Activated T-cell treated with anti-CD3 and anti-CD28 coated beads, Interleukin-2, amount 50 U/mL, for 4 hours (primary cell): ENCODE measurements at regions not wholly inside any gene's neighbourhood (a gene's known extent, or its start where the extent isn't known, plus 50 kb on each side); places are given as distances from the start of the nearest gene placed in this dataset.
"Not testable (repeated sequence)": the region's sequence is repeated elsewhere in the genome, so short reads cannot be mapped to it uniquely, and the experiment has no call there.

Experiments
- ATAC-seq, 2 donors: fragments of 200-7000 bp; cut with Tn5 transposase; one replicate each; pipeline ENCODE4 v1.10.0; 2021
- DNase-seq: peaks from one replicate; pipeline ENCODE4 v3.0.0-alpha.2; 2020
- H3K27me3 Mint-ChIP-seq: one replicate; pipeline ENCODE4 v1.8.0; 2021; ENCODE audit warnings: low read depth, mixed read lengths
- H3K36me3 Mint-ChIP-seq: one replicate; pipeline ENCODE4 v1.8.0; 2022; ENCODE audit warnings: mixed read lengths; ENCODE audit not compliant: insufficient read depth
- H3K4me1 Mint-ChIP-seq: one replicate; pipeline ENCODE4 v1.8.0; 2021; ENCODE audit warnings: low read depth, mixed read lengths
- H3K4me3 Mint-ChIP-seq: one replicate; pipeline ENCODE4 v1.8.0; 2021; ENCODE audit warnings: mild to moderate bottlenecking, moderate library complexity, mixed read lengths
- H3K9me3 Mint-ChIP-seq: one replicate; pipeline ENCODE4 v1.8.0; 2021; ENCODE audit warnings: mixed read lengths

DNA sequence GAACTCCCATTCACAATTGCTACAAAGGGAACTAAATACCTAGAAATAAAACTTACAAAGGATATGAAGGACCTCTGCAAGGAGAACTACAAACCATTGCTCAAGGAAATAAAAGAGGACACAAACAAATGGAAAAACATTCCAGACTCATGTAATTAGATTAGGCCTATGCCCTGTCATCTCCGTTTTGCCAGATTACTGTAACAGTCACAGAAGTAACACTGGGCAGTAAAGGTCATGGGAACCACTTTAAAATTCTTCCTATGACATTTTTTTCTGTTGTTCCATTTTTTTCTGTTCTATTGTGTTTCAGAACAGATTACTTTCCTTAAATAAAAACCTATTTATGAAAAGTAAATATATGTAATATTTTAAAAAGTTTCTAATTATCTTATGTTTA, 199.4 kb upstream of the CENPE start:
- Mint-ChIP-seq H3K4me3 (no peak overlapping the region), H3K36me3 (no peaks in the 10 kb centered on the region), H3K4me1 (no peaks in the 10 kb centered on the region), H3K27me3 (no peaks in the 10 kb centered on the region), H3K9me3 (no peaks in the 10 kb centered on the region)
- DNase-seq (no peak), ATAC-seq (no peak)

DNA sequence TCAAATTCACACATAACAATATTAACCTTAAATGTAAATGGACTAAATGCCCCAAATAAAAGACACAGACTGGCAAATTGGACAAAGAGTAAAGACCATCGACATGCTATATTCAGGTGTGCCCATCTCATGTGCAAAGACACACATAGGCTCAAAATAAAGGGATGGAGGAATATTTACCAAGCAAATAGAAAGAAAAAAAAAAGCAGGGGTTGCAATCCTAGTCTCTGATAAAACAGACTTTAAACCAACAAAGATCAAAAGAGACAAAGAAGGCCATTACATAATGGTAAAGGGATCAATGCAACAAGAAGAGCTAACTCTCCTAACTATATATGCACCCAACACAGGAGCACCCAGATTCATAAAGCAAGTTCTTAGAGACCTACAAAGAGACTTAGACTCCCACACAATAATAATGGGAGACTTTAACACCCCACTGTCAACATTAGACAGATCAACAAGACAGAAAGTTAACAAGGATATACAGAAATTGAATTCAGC, 189.4 kb upstream of the CENPE start:
- not testable (repeated sequence) for H3K27me3 Mint-ChIP-seq, DNase-seq, H3K4me1 Mint-ChIP-seq, H3K4me3 Mint-ChIP-seq, ATAC-seq, H3K36me3 Mint-ChIP-seq
- peaks cover 13% of the 10 kb centered on the region for H3K9me3 Mint-ChIP-seq

DNA sequence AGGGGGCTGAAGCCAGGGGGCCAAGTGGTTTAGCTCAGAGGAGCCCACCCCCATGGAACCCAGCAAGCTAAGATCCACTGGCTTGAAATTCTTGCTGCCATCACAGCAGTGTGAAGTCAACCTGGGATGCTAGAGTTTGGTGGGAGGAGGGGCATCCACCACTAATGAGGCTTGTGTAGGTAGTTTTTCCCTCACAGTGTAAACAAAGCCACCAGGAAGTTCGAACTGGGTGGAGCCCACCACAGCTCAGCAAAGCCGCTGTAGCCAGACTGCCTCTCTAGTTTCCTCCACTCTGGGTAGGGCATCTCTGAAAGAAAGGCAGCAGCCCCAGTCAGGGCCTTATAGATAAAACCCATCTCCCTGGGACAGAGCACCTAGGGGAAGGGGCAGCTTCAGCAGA, 187.4 kb upstream of the CENPE start:
- peaks cover 22% of the 10 kb centered on the region for H3K9me3 Mint-ChIP-seq
- not testable (repeated sequence) for H3K4me3 Mint-ChIP-seq, H3K4me1 Mint-ChIP-seq, H3K36me3 Mint-ChIP-seq, ATAC-seq, H3K27me3 Mint-ChIP-seq, DNase-seq

DNA sequence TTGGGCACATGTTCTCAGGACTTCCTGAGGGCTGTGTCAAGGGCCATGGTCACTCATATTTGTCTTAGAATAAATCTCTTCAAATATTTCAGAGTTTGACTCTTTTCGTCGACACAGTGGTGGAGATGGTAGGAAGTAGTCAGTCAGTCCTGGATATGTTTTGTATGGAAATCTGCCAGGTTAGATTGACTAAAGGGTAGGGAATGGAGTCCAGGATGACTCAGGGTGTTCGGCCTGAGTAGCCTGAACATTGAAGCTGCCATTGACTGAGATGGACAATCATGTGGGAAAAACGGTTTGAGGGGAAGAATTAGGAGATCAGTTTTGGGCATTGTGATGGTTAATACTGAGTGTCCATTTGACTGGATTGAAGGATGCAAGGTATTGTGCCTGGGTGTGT, 177.1 kb upstream of the CENPE start:
- ATAC-seq: no peak
- Mint-ChIP-seq H3K36me3 (no peaks in the 10 kb centered on the region), H3K4me3 (no peak overlapping the region), H3K4me1 (no peaks in the 10 kb centered on the region), H3K9me3 (no peaks in the 10 kb centered on the region), H3K27me3 (no peaks in the 10 kb centered on the region)
- DNase-seq: no peak

DNA sequence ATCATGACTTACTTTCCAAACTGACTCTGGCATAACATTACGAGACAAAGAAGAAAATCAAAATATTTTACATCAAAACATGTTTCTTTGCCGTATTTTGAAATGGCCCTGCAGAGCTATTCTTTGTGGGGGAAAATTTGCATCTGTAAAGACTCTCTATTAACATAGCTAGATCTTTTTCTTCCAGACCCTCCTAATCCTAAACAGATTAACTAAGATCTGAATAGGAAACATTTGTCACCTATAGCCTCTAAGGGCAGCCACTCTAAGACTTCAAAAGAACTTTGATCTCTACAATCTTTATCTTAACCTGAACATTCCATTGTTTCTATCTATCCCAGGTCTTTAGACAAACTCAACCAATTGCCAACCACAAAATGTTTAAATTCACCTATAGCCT, 176.6 kb upstream of the CENPE start:
- no peak for DNase-seq
- ATAC-seq: no peak
- Mint-ChIP-seq H3K4me3 (no peak overlapping the region), H3K36me3 (no peaks in the 10 kb centered on the region), H3K4me1 (no peaks in the 10 kb centered on the region), H3K27me3 (no peaks in the 10 kb centered on the region), H3K9me3 (no peaks in the 10 kb centered on the region)

DNA sequence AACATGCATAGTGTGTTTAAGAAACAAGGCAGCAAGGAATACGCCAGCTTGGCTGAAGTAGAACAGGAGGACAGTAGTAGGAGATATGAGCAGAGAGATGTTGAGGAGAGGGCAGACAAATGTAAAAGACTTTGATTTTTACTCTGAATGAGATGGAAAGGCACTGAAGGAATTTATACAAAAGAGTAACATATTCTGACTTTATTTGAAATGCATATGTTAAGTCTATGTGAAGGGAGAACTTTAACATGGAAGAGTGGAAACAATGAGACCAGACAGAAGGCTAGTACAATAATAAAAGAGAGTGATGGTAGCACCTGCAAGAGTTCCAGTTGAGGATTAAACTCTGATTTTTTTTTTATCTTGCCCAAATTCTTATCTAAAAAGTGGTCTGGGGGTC, 176.2 kb upstream of the CENPE start:
- no peak for ATAC-seq
- no peaks in the 10 kb centered on the region for H3K36me3 Mint-ChIP-seq
- no peaks in the 10 kb centered on the region for H3K27me3 Mint-ChIP-seq
- H3K9me3 Mint-ChIP-seq: no peaks in the 10 kb centered on the region
- no peaks in the 10 kb centered on the region for H3K4me1 Mint-ChIP-seq
- no peak for DNase-seq
- no peak overlapping the region for H3K4me3 Mint-ChIP-seq

DNA sequence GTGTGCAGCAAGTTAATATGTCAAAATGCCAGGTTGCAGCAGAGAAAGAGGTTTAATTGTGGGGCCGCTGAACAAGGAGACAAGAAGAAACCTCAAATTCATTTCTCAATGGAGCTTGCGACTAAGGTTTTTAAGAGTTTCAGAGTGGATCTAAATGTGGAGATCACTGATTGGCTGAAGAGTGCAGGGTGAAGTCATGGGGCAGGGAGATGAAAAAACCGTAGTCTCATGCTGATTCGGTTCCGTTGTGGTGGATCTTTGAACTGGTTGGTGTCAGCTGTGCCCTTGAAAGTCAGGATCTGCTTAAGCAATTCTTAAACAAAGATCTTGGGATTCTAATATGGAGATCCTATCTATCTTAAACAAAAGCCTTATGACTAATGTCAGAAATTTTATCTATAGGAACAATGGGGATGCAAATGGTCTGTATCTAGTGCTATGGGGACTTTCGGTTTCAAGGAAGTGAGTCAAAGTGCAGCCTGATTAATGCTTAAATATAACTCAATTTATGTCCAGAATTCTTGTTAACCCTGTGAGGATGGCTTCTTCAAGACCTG, 173.9 kb upstream of the CENPE start:
- no peaks in the 10 kb centered on the region for H3K9me3 Mint-ChIP-seq
- H3K4me3 Mint-ChIP-seq: no peak overlapping the region
- H3K27me3 Mint-ChIP-seq: no peaks in the 10 kb centered on the region
- no peaks in the 10 kb centered on the region for H3K36me3 Mint-ChIP-seq
- ATAC-seq: no peak
- no peaks in the 10 kb centered on the region for H3K4me1 Mint-ChIP-seq
- no peak for DNase-seq

DNA sequence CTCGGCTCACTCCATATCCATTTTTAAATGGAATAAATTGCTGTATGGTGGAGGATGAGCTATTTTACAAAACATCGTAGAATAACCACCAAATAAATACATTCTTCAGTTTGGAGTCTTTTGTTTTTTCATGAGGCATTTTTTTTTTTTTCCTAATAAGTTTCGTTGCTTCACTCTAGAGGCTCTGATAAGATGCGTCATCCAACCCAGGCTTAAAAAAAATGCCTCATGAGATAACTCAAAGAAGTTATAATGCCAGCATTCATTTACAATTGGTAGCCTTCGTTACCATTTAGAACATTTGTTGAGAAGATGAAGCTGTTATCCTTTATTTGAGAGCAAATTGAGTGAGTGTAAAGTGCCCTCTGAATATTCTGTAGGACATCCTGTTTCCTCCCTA, 172.2 kb upstream of the CENPE start:
- H3K4me1 Mint-ChIP-seq: no peaks in the 10 kb centered on the region
- no peaks in the 10 kb centered on the region for H3K9me3 Mint-ChIP-seq
- no peak overlapping the region for H3K4me3 Mint-ChIP-seq
- H3K27me3 Mint-ChIP-seq: no peaks in the 10 kb centered on the region
- no peaks in the 10 kb centered on the region for H3K36me3 Mint-ChIP-seq
- ATAC-seq (no peak), DNase-seq (no peak)

DNA sequence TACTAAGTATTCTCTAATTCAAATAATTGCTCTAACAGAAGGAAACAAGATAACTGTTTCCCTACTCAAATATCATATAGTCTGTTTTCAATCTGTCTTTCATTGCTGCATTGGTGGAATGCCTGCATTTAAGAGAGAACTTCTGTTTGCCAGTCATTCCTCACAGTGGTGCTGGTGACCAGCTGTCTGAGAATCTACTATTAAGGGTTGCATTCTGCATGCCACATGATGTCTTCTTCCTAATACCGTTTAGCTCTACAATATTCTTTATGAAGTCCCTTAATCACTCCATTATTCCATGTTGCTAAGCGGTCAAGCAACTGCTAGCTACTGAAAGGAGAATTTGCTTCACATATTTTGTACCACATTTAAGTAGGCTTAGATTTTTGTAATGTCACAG, 167.1 kb upstream of the CENPE start:
- no peaks in the 10 kb centered on the region for H3K27me3 Mint-ChIP-seq
- DNase-seq: no peak
- no peaks in the 10 kb centered on the region for H3K36me3 Mint-ChIP-seq
- no peak for ATAC-seq
- peaks cover 7% of the 10 kb centered on the region for H3K9me3 Mint-ChIP-seq
- no peaks in the 10 kb centered on the region for H3K4me1 Mint-ChIP-seq
- no peak overlapping the region for H3K4me3 Mint-ChIP-seq

DNA sequence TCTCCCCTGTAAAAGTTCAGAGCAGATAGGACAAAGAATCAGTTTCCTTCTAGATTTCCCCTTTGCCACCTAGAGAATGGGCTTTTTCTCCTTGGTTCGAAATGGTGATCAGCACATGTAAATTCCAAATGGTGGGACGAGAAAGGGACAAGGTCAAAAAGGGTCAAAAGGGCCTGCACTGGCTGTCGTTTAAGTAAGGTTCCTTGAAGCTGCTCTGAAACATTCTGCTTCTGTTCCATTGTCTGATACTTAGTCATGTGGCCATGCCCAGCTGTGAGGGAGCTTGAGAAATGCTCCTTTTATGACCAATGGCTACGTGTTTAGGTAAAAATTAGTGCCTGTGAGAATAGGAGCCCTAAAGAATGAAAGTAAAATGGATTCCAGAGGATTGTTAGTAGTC, 165.9 kb upstream of the CENPE start:
- Mint-ChIP-seq H3K4me3 (no peak overlapping the region), H3K27me3 (no peaks in the 10 kb centered on the region), H3K9me3 (peaks cover 18% of the 10 kb centered on the region), H3K36me3 (no peaks in the 10 kb centered on the region), H3K4me1 (no peaks in the 10 kb centered on the region)
- ATAC-seq (no peak), DNase-seq (no peak)

DNA sequence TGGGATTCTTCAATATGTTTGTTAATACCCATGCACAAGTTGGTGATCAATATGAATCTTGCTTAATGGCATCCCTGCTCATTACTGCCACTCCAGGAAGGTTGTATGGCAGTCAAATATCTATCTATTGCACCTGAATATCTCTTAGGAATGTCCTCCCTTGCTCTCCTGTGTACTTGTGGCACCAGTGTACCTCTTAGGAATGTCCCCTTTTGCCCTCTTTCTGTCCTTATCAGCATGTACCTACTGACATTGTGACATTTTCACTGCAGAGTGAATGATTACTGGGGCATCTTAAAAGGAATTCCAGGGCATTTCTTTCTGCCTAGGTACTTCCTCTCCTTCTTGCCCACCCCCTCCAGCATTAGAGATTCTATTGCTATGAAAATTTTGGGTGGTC, 163.8 kb upstream of the CENPE start:
- Mint-ChIP-seq H3K4me3 (no peak overlapping the region), H3K36me3 (no peaks in the 10 kb centered on the region), H3K9me3 (peaks cover 20% of the 10 kb centered on the region), H3K4me1 (no peaks in the 10 kb centered on the region), H3K27me3 (no peaks in the 10 kb centered on the region)
- DNase-seq: no peak
- no peak for ATAC-seq

DNA sequence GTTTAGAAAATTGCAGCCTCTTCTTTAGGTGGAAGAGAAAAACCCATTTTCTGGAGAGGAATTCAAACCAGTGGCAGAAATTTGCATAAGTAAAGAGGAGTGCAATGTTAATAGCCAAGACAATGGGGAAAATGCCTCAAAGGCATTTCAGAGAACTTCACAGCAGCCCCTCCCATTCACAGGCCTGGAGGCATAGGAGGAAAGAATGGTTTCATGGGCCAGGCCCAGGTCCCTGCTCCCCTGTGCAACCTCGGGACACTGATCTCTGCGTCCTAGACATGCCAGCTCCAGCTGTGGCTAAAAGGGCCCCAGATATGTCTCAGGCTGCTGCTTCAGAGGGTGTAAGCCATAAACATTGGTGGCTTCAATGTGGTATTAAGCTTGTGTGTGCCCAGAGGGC, 161.8 kb upstream of the CENPE start:
- no peak for ATAC-seq
- H3K36me3 Mint-ChIP-seq: no peaks in the 10 kb centered on the region
- peaks cover 20% of the 10 kb centered on the region for H3K9me3 Mint-ChIP-seq
- no peak overlapping the region for H3K4me3 Mint-ChIP-seq
- H3K4me1 Mint-ChIP-seq: no peaks in the 10 kb centered on the region
- H3K27me3 Mint-ChIP-seq: no peaks in the 10 kb centered on the region
- DNase-seq: no peak

DNA sequence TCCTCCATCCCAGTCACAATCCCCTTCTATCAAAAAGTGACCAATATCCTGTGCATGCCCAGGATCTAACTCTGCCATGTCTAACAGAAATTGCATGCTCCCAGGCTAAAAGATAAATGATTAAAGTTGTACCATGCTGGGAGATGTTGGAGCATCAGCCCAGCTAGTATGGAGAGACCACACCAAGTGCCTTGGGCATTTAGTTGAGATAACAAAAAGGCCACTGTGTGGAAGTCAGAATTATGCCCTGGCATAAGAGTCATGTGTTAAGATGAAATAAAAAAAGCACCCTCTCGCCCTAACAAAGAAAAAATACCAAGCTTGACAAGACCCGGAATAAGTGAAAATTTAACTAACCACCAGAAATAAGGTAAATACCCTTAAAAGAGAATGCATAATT, 155.9 kb upstream of the CENPE start:
- DNase-seq (no peak), ATAC-seq (no peak)
- Mint-ChIP-seq H3K4me1 (no peaks in the 10 kb centered on the region), H3K9me3 (peaks cover 1% of the 10 kb centered on the region), H3K4me3 (no peak overlapping the region), H3K36me3 (no peaks in the 10 kb centered on the region), H3K27me3 (no peaks in the 10 kb centered on the region)

DNA sequence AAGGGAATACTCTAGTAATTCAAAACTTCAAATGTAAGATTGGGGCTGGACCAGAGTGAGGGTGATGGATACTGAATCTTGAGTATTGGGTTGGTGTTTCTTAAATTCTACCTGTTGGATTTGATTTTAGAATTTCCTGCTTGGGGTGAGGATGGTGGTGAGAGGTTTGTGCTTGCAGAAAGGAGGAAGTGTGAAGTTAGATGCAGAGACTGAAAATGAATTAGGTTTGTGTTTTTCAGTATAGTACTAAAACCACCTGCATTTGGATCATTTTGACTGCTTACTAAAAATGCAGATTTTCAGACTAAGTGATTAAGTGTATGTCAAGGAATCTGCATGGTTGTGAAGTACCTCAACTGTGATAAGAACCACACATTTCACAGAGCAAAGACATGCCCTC, 131.5 kb upstream of the CENPE start:
- H3K9me3 Mint-ChIP-seq: peaks cover 4% of the 10 kb centered on the region
- no peaks in the 10 kb centered on the region for H3K4me1 Mint-ChIP-seq
- H3K36me3 Mint-ChIP-seq: no peaks in the 10 kb centered on the region
- DNase-seq (no peak), ATAC-seq (no peak)
- H3K27me3 Mint-ChIP-seq: peaks cover 3% of the 10 kb centered on the region
- no peak overlapping the region for H3K4me3 Mint-ChIP-seq

DNA sequence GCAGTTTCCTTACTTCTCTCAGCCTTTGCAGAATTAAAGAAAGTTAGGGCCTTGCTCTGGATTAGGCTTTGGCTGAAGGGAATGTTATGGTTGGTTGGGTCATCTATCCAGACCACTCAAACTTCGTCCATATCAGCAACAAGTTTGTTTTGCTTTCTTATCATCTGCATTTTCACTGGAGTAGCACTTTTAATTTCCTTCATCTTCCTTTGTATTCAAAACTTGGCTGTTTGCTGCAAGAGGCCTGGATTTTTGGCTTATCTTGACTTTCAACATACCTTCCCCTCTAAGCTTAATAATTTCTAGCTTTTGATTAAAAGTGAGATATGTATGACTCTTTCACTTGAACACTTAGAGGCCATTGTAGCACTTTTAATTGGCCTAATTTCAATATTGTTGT, 126.7 kb upstream of the CENPE start:
- no peak for ATAC-seq
- DNase-seq: no peak
- Mint-ChIP-seq H3K4me1 (no peaks in the 10 kb centered on the region), H3K36me3 (no peaks in the 10 kb centered on the region), H3K4me3 (no peak overlapping the region), H3K9me3 (no peaks in the 10 kb centered on the region), H3K27me3 (no peaks in the 10 kb centered on the region)

DNA sequence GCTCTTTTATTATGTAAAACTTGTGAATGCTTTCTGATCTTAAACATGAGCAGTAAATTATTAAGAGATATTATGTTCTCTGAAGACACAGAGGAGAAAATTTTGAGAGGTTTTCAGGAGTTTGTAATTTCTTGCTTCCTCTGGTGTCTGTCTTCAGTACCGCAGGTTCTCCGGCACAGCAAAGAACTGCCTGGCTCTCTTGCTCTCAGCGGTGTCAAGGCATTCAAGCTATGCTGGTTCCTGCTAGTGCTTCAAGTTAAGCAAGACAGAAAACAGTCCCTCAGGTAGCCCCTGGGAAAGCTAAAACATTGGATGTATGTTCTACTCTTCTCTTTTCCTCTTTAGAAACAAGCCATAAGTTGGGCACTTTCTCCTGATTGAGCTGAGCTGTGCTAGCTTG, 120.2 kb upstream of the CENPE start:
- Mint-ChIP-seq H3K4me3 (no peak overlapping the region), H3K9me3 (peaks cover 19% of the 10 kb centered on the region), H3K27me3 (no peaks in the 10 kb centered on the region), H3K36me3 (no peaks in the 10 kb centered on the region), H3K4me1 (no peaks in the 10 kb centered on the region)
- no peak for DNase-seq
- no peak for ATAC-seq
